SU-DHL-6 (cell line): ENCODE measurements at regions not wholly inside any gene's neighbourhood (a gene's known extent, or its start where the extent isn't known, plus 50 kb on each side); places are given as distances from the start of the nearest gene placed in this dataset.

Experiments
- H2AFZ ChIP-seq: fragments of 200-600 bp; sonication (generic); 2 replicates; pipeline ENCODE4 v1.6.1; 2014; ENCODE audit warnings: low read depth, mild to moderate bottlenecking, moderate library complexity, mixed read lengths, antibody characterized with exemption, low read length; ENCODE audit not compliant: severe bottlenecking
- H3F3A ChIP-seq: fragments of 200-600 bp; shearing (Covaris generic); 2 replicates; pipeline ENCODE4 v1.6.0; 2016; ENCODE audit warnings: antibody characterized with exemption, mild to moderate bottlenecking; ENCODE audit not compliant: insufficient read depth
- H3K27ac ChIP-seq: fragments of 200-600 bp; sonication (generic); 2 replicates; pipeline ENCODE4 v1.5.1; 2016; ENCODE audit warnings: low read depth, mild to moderate bottlenecking, low read length, moderate library complexity, mixed read lengths
- H3K27me3 ChIP-seq: fragments of 200-600 bp; sonication (generic), shearing (Covaris generic); 2 replicates; pipeline ENCODE4 v1.6.0; 2014; ENCODE audit warnings: mild to moderate bottlenecking, low read length
- H3K36me3 ChIP-seq: fragments of 200-600 bp; sonication (generic); 2 replicates; pipeline ENCODE4 v1.6.1; 2014; ENCODE audit warnings: mild to moderate bottlenecking, low read length, mixed read lengths
- H3K4me2 ChIP-seq: fragments of 300-600, 200-600 bp; shearing (Covaris generic), sonication (generic); 2 replicates; pipeline ENCODE4 v1.6.0; 2014; ENCODE audit warnings: low read length, low read depth, mild to moderate bottlenecking; ENCODE audit not compliant: poor library complexity, severe bottlenecking
- H3K4me3 ChIP-seq: fragments of 200-600 bp; sonication (generic); 2 replicates; pipeline ENCODE4 v1.5.1; 2014; ENCODE audit warnings: antibody characterized with exemption, low read length, mild to moderate bottlenecking, mixed read lengths; ENCODE audit not compliant: insufficient read depth, poor library complexity, severe bottlenecking
- H3K79me2 ChIP-seq: fragments of 200-600 bp; sonication (generic); 2 replicates; pipeline ENCODE4 v1.6.1; 2014; ENCODE audit warnings: mild to moderate bottlenecking, low read length, moderate library complexity; ENCODE audit not compliant: insufficient read depth
- H3K9ac ChIP-seq: fragments of 200-600 bp; sonication (generic); 2 replicates; pipeline ENCODE4 v1.7.0; 2014; ENCODE audit warnings: mild to moderate bottlenecking, low read length
- H3K9me2 ChIP-seq: fragments of 200-600 bp; sonication (generic); replicated peaks from 2 replicates; pipeline ENCODE4 v1.6.1; 2014; ENCODE audit warnings: low read length; ENCODE audit not compliant: insufficient read depth
- H3K9me3 ChIP-seq: fragments of 200-600 bp; sonication (generic); 2 replicates; pipeline ENCODE4 v1.6.1; 2014; ENCODE audit warnings: low read length, mixed read lengths; ENCODE audit not compliant: insufficient read depth
- H4K20me1 ChIP-seq: fragments of 200-600 bp; sonication (generic); 2 replicates; pipeline ENCODE4 v1.6.1; 2014; ENCODE audit warnings: low read depth, mild to moderate bottlenecking, antibody characterized with exemption, low read length, moderate library complexity, mixed read lengths
- EZH2phosphoT487 ChIP-seq: fragments of 200-600 bp; sonication (generic), shearing (Covaris generic); conservative IDR thresholded peaks from 2 replicates; pipeline ENCODE4 v1.6.1; 2018; ENCODE audit warnings: mild to moderate bottlenecking, antibody characterized with exemption, low read length, moderate library complexity, mixed read lengths
- TF ChIP-seq, protein P1 (sequence below): fragments of 200-600 bp; sonication (generic); IDR thresholded peaks from one replicate; pipeline ENCODE4 v1.5.1; 2017; ENCODE audit warnings: antibody characterized with exemption, mild to moderate bottlenecking, low read length, moderate library complexity; ENCODE audit not compliant: insufficient read depth, poor library complexity, severe bottlenecking

DNA sequence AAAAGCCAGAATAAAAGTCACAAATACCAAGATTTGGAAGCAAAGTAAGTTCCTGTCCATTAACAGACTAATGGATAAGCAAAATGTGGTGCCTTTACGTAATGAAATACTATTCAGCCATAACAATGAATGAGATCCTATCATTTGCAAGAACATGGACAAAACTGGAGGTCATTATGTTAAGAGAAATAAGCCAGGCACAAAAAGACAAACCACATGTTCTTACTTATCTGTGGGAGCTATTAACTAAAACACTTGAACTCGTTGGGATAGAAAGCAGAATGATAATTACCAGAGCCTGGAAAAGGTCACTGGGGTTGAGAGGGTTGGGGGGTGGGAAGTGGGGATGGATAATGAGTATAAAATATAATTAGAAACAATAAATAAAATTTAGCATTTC, 1015.9 kb downstream of the OTOL1 start:
- H3K4me3 ChIP-seq, result no peak overlapping the region
- H3K9me3 ChIP-seq, result no peaks in the 10 kb centered on the region
- H3K27me3 ChIP-seq, result no peaks in the 10 kb centered on the region
- no peaks in the 10 kb centered on the region for H3K9me2 ChIP-seq
- no peaks in the 10 kb centered on the region; the same call in 1 of the 2 replicates for H3F3A ChIP-seq
- H2AFZ ChIP-seq, result peak overlapping the region; percentile 36
- no peak overlapping the region for H3K27ac ChIP-seq
- H4K20me1 ChIP-seq, result no peaks in the 10 kb centered on the region
- H3K79me2 ChIP-seq, result no peaks in the 10 kb centered on the region
- H3K36me3 ChIP-seq, result no peaks in the 10 kb centered on the region
- no peak overlapping the region for H3K4me2 ChIP-seq
- no peak overlapping the region for H3K9ac ChIP-seq
- TF ChIP-seq EZH2phosphoT487, result no peak
- TF ChIP-seq, protein P1, sequence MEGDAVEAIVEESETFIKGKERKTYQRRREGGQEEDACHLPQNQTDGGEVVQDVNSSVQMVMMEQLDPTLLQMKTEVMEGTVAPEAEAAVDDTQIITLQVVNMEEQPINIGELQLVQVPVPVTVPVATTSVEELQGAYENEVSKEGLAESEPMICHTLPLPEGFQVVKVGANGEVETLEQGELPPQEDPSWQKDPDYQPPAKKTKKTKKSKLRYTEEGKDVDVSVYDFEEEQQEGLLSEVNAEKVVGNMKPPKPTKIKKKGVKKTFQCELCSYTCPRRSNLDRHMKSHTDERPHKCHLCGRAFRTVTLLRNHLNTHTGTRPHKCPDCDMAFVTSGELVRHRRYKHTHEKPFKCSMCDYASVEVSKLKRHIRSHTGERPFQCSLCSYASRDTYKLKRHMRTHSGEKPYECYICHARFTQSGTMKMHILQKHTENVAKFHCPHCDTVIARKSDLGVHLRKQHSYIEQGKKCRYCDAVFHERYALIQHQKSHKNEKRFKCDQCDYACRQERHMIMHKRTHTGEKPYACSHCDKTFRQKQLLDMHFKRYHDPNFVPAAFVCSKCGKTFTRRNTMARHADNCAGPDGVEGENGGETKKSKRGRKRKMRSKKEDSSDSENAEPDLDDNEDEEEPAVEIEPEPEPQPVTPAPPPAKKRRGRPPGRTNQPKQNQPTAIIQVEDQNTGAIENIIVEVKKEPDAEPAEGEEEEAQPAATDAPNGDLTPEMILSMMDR, result no peak

DNA sequence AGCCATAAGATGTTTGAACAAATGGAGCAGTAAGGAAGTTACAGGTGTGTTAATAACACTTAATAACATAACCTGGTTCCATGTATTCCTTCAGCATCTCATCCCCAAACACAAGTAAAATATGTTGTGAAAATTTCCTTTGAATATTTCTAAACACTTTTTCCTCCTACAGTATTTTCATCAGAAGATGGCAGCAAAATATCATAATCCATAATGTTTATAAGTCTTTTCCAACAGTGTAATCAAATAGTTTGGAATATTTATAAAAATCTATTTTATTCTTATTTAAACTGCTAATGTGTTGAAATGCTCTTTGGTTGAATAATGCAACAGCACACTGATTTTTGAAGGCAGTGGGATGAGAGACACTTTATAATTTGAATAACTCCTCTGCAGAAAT, 1020.5 kb downstream of the OTOL1 start:
- no peaks in the 10 kb centered on the region for H3K36me3 ChIP-seq

DNA sequence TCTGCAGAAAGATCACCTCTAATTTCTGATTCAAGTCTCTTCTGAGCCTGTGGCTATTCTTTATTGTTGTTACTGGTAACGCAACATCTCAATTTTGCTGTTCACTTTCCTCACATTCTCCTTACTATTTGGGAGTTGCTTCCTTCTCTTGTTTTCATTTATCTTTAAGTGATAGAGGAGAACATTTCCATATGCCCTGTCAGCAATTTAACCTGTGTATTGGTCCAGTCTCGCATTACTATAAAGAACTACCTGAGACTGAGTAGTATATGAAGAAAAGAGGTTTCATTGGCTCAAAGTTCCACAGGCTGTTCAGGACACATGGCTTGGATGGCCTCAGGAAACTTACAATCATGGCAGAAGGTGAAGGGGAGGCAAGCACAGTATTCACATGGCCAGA, 1025.1 kb downstream of the OTOL1 start:
- H3K9me2 ChIP-seq, result no peaks in the 10 kb centered on the region
- no peaks in the 10 kb centered on the region for H3K27me3 ChIP-seq
- H3F3A ChIP-seq, result no peaks in the 10 kb centered on the region
- H3K36me3 ChIP-seq, result no peaks in the 10 kb centered on the region
- H2AFZ ChIP-seq, result no peak overlapping the region
- no peaks in the 10 kb centered on the region for H3K9me3 ChIP-seq
- H3K4me2 ChIP-seq, result no peak overlapping the region
- no peak overlapping the region for H3K4me3 ChIP-seq
- no peaks in the 10 kb centered on the region for H3K79me2 ChIP-seq
- H3K9ac ChIP-seq, result no peak overlapping the region
- TF ChIP-seq, protein P1, result no peak
- H3K27ac ChIP-seq, result no peak overlapping the region
- H4K20me1 ChIP-seq, result no peaks in the 10 kb centered on the region

More for the DNA sequence above, 1020.5 kb downstream of the OTOL1 start:
- Histone ChIP-seq H3K4me2 (no peak overlapping the region), H3K9me3 (no peaks in the 10 kb centered on the region), H3K27ac (no peak overlapping the region), H3K9ac (no peak overlapping the region), H3K4me3 (no peak overlapping the region), H2AFZ (no peak overlapping the region), H3K9me2 (no peaks in the 10 kb centered on the region), H3F3A (no peaks in the 10 kb centered on the region), H4K20me1 (no peaks in the 10 kb centered on the region), H3K27me3 (no peaks in the 10 kb centered on the region), H3K79me2 (no peaks in the 10 kb centered on the region)
- no peak for TF ChIP-seq EZH2phosphoT487

DNA sequence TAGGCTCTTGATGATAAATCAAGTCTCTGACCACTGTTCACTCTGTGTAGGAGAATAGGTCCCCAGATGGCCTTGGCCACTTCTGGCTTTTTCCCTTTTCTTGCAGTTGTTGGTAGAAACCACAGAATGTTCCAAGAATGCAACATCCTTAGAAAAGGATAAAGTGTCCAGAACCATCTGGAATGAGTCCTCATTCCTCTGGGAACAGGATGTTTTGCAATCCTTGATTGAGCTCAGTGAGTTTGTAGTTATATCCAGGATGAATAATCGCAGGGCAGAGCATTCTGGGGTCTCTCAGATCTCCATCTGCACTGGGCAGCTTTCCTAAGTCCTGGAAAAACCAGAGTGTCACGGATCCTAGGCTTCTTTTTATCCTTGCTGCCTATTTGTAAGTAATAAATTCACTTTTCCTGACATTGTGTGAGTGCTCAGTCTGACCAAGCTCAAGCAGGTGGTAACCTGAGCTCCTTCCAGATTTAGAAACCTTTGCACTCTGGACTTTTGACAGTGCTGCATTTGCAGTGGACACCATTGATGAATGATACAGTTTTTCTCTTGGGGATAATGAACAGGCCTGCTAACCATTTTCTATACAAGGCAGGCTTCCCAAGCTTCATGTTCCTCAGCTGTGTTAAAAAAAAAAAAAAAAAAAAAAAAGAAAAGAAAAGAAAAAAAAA, 1028.6 kb downstream of the OTOL1 start:
- Histone ChIP-seq H3K9me3 (no peaks in the 10 kb centered on the region), H3K9me2 (no peaks in the 10 kb centered on the region), H3K4me2 (no peak overlapping the region), H3K27me3 (no peaks in the 10 kb centered on the region), H2AFZ (no peak overlapping the region), H3K36me3 (no peaks in the 10 kb centered on the region), H3F3A (no peaks in the 10 kb centered on the region), H4K20me1 (no peaks in the 10 kb centered on the region), H3K79me2 (no peaks in the 10 kb centered on the region), H3K9ac (no peak overlapping the region), H3K4me3 (no peak overlapping the region), H3K27ac (no peak overlapping the region)
- no peak for TF ChIP-seq EZH2phosphoT487
- TF ChIP-seq, protein P1, result no peak
